Suprapubic skin (tissue), 4 donors: ENCODE measurements at regions not wholly inside any gene's neighbourhood (a gene's known extent, or its start where the extent isn't known, plus 50 kb on each side); places are given as distances from the start of the nearest gene placed in this dataset.

Experiments
- DNase-seq, 2 donors: peaks; one replicate each; pipeline ENCODE4 v3.0.0-alpha.2; 2019; ENCODE audit warnings: low spot score in 2 of 2
- H3K27ac ChIP-seq: fragments of 200-600 bp; sonication (generic); one replicate; pipeline ENCODE4 v1.5.1; 2019
- H3K27me3 ChIP-seq: fragments of 200-600 bp; sonication (generic); one replicate; pipeline ENCODE4 v1.5.1; 2019
- H3K36me3 ChIP-seq: fragments of 200-600 bp; sonication (generic); one replicate; pipeline ENCODE4 v1.5.1; 2019
- H3K4me1 ChIP-seq: fragments of 200-600 bp; sonication (generic); one replicate; pipeline ENCODE4 v1.5.1; 2019
- H3K4me3 ChIP-seq: fragments of 200-600 bp; sonication (generic); one replicate; pipeline ENCODE4 v1.5.1; 2019; ENCODE audit warnings: mild to moderate bottlenecking
- H3K9me3 ChIP-seq: fragments of 200-600 bp; sonication (generic); one replicate; pipeline ENCODE4 v1.5.1; 2019
- CTCF ChIP-seq, 2 donors: fragments of 200-600 bp in 1 of 2; fragments of 450-650 bp in 1 of 2; sonication (generic) in 1 of 2; IDR thresholded peaks; one replicate each; pipeline ENCODE4 v1.5.1; 2016 to 2019; ENCODE audit warnings: antibody characterized with exemption in 2 of 2, mild to moderate bottlenecking in 1 of 2, moderate library complexity in 1 of 2
- EP300 ChIP-seq: sonication (generic); formaldehyde crosslinking; IDR thresholded peaks from one replicate; pipeline ENCODE4 v1.6.1; 2017; ENCODE audit warnings: antibody characterized with exemption
- POLR2A ChIP-seq, 2 donors: fragments of 450-650 bp; IDR thresholded peaks; one replicate each; pipeline ENCODE4 v1.6.1; 2017; ENCODE audit warnings: antibody characterized with exemption in 2 of 2, mild to moderate bottlenecking in 2 of 2, moderate library complexity in 2 of 2
- POLR2AphosphoS5 ChIP-seq, 3 donors: sonication (generic); formaldehyde crosslinking; IDR thresholded peaks; one replicate each; pipeline ENCODE4 v1.6.1; 2017; ENCODE audit warnings: antibody characterized with exemption in 3 of 3
- WGBS: methylation state at CpG from one replicate; pipeline ENCODE4 v1.1.5; 2018; 5-methylcytosine and 5-hydroxymethylcytosine counted together

- no peaks in the 10 kb centered on the region for H3K36me3 ChIP-seq
- no peak overlapping the region for H3K27ac ChIP-seq
- no peaks in the 10 kb centered on the region for H3K27me3 ChIP-seq
- H3K9me3 ChIP-seq: peaks cover 5% of the 10 kb centered on the region
- DNase-seq: no peak
- TF ChIP-seq EP300 (no peak), POLR2AphosphoS5 (IDR thresholded peaks at IDR 0.05) (no peak), CTCF (IDR thresholded peaks at IDR 0.05) (no peak), POLR2A (IDR thresholded peaks at IDR 0.05) (no peak)
- no peaks in the 10 kb centered on the region for H3K4me1 ChIP-seq
- no peak overlapping the region for H3K4me3 ChIP-seq
- WGBS: 83% methylated on average over 17 of the region's 22 CpGs
These were observed 97.3 kb downstream of the CTTN start for GRCh38 chr11:70495351-70496310.

- no peak overlapping the region for H3K27ac ChIP-seq
- no peaks in the 10 kb centered on the region for H3K4me1 ChIP-seq
- H3K9me3 ChIP-seq: no peaks in the 10 kb centered on the region
- DNase-seq: no peak
- WGBS: 81% methylated on average over 15 of the region's 16 CpGs
- H3K36me3 ChIP-seq: no peaks in the 10 kb centered on the region
- H3K27me3 ChIP-seq: no peaks in the 10 kb centered on the region
- TF ChIP-seq POLR2A (IDR thresholded peaks at IDR 0.05) (no peak), CTCF (IDR thresholded peaks at IDR 0.05) (no peak), EP300 (no peak), POLR2AphosphoS5 (IDR thresholded peaks at IDR 0.05) (no peak)
- no peak overlapping the region for H3K4me3 ChIP-seq
These were observed 98.5 kb downstream of the CTTN start for GRCh38 chr11:70496591-70497535.

- Histone ChIP-seq H3K36me3 (no peaks in the 10 kb centered on the region), H3K9me3 (no peaks in the 10 kb centered on the region), H3K4me3 (no peak overlapping the region), H3K27ac (no peak overlapping the region), H3K27me3 (no peaks in the 10 kb centered on the region), H3K4me1 (no peaks in the 10 kb centered on the region)
- WGBS: 77% methylated on average over 3 of the region's 8 CpGs
- no peak for DNase-seq
- no peak for TF ChIP-seq CTCF (IDR thresholded peaks at IDR 0.05)
- no peak for TF ChIP-seq EP300
- TF ChIP-seq POLR2AphosphoS5 (IDR thresholded peaks at IDR 0.05): no peak
- TF ChIP-seq POLR2A (IDR thresholded peaks at IDR 0.05): no peak
These were observed 99.3 kb downstream of the CTTN start for GRCh38 chr11:70497536-70498075.

- H3K4me1 ChIP-seq: no peaks in the 10 kb centered on the region
- no peak overlapping the region for H3K27ac ChIP-seq
- no peaks in the 10 kb centered on the region for H3K27me3 ChIP-seq
- H3K4me3 ChIP-seq: no peak overlapping the region
- H3K9me3 ChIP-seq: no peaks in the 10 kb centered on the region
- H3K36me3 ChIP-seq: no peaks in the 10 kb centered on the region
- TF ChIP-seq CTCF (IDR thresholded peaks at IDR 0.05): no peak
- TF ChIP-seq EP300: no peak
- no peak for TF ChIP-seq POLR2A (IDR thresholded peaks at IDR 0.05)
- no peak for TF ChIP-seq POLR2AphosphoS5 (IDR thresholded peaks at IDR 0.05)
- 60% methylated on average over 7 of the region's 7 CpGs for WGBS
- no peak for DNase-seq
These were observed 99.8 kb downstream of the CTTN start for GRCh38 chr11:70498171-70498571.
